K562 (cell line): ENCODE measurements at regions not wholly inside any gene's neighbourhood (a gene's known extent, or its start where the extent isn't known, plus 50 kb on each side); places are given as distances from the start of the nearest gene placed in this dataset.

Experiments
- ATAC-seq: fragments of 200-7000 bp; cut with Tn5 transposase; 3 replicates; pipeline ENCODE4 v1.9.1; 2020; ENCODE audit warnings: moderate library complexity
- BruUV-seq: library from RNA; stranded (reverse); fragments of 400-500 nt; replicated peaks from 2 replicates; lab custom pipeline; 2021; lab: Mats Ljungman, UMichigan
- CTCF ChIA-PET: fragments of 300-600 bp; formaldehyde crosslinking; extraction: SDS; loops from one replicate; lab custom pipeline; 2021; ENCODE audit warnings: low intra/inter-chr PET ratio; lab: Yijun Ruan, JAX
- POLR2A ChIA-PET: fragments of 300-600, 350-650 bp; sonication (Branson Sonifier 250); formaldehyde crosslinking; extraction: SDS; loops from one replicate; lab custom pipeline; 2021; ENCODE audit warnings: antibody characterized with exemption, inconsistent platforms; lab: Yijun Ruan, JAX
- DNase-seq, 4 experiments: peaks; one replicate each; pipeline versions ENCODE4 v3.0.0 to v3.0.0-alpha.2; 2011 to 2018; ENCODE audit warnings: low spot score in 3 of 4, mixed read lengths in 3 of 4; ENCODE audit errors: extremely low read depth in 1 of 4
- FAIRE-seq: peaks from 2 replicates; lab custom pipeline; 2011; peaks lifted over from hg19 to GRCh38; lab: Jason Lieb, UNC
- H2AFZ ChIP-seq: 2 replicates; pipeline ENCODE4 v1.6.0; 2011; ENCODE audit warnings: low read depth, low read length, control low read depth, inconsistent platforms
- H3K27ac ChIP-seq: fragments of 200-600 bp; 3 replicates; pipeline ENCODE4 v1.8.0; 2011; ENCODE audit warnings: low read depth, mild to moderate bottlenecking, control low read depth, inconsistent platforms, low read length, moderate library complexity, mixed read lengths; ENCODE audit errors: extremely low read depth
- H3K27me3 ChIP-seq, 2 experiments: fragments of 300-600 bp in 1 of 2; 2 replicates in 1 of 2; 3 replicates in 1 of 2; pipeline versions ENCODE4 v1.6.0 to v1.8.0; 2011; ENCODE audit warnings: inconsistent platforms in 2 of 2, low read length in 2 of 2, mild to moderate bottlenecking in 1 of 2, mixed read lengths in 1 of 2, moderate library complexity in 1 of 2; ENCODE audit not compliant: control insufficient read depth in 2 of 2, insufficient read depth in 2 of 2
- H3K36me3 ChIP-seq: fragments of 300-600 bp; 3 replicates; pipeline ENCODE4 v1.8.0; 2011; ENCODE audit warnings: mild to moderate bottlenecking, low read length, inconsistent platforms; ENCODE audit not compliant: control insufficient read depth, insufficient read depth
- H3K4me1 ChIP-seq, 2 experiments: fragments of 200-600 bp in 1 of 2; replicated peaks in 1 of 2; 2 replicates in 1 of 2; 3 replicates in 1 of 2; pipeline versions ENCODE4 v1.5.1 to v1.8.0; 2011; ENCODE audit warnings: inconsistent platforms in 2 of 2, low read length in 2 of 2, mild to moderate bottlenecking in 1 of 2, mixed read lengths in 1 of 2, moderate library complexity in 1 of 2; ENCODE audit not compliant: control insufficient read depth in 2 of 2, insufficient read depth in 2 of 2
- H3K4me2 ChIP-seq: 2 replicates; pipeline ENCODE4 v1.6.1; 2011; ENCODE audit warnings: low read length, control low read depth, inconsistent platforms, mixed read lengths; ENCODE audit not compliant: insufficient read depth
- H3K4me3 ChIP-seq: fragments of 200-600 bp; sonication (generic), shearing (Covaris generic); 2 replicates; pipeline ENCODE4 v1.5.1; 2016; ENCODE audit warnings: control low read depth, inconsistent platforms
- H3K79me2 ChIP-seq: fragments of 200-600 bp; 3 replicates; pipeline ENCODE4 v1.8.0; 2011; ENCODE audit warnings: low read length, inconsistent platforms; ENCODE audit not compliant: control insufficient read depth, insufficient read depth
- H3K9ac ChIP-seq, 2 experiments: 2 replicates each; pipeline versions ENCODE4 v1.6.0 to v1.6.1; 2011; ENCODE audit warnings: low read depth in 2 of 2, low read length in 2 of 2, control low read depth in 1 of 2, inconsistent platforms in 1 of 2, mild to moderate bottlenecking in 1 of 2, mixed read lengths in 1 of 2; ENCODE audit not compliant: insufficient read depth in 1 of 2
- H3K9me1 ChIP-seq: one replicate; pipeline ENCODE4 v1.6.0; 2011; ENCODE audit warnings: inconsistent platforms, mild to moderate bottlenecking, low read length, moderate library complexity; ENCODE audit not compliant: control insufficient read depth, insufficient read depth
- H3K9me3 ChIP-seq: replicated peaks from 2 replicates; pipeline ENCODE4 v1.5.1; 2011; ENCODE audit warnings: low read depth, low read length, inconsistent platforms; ENCODE audit not compliant: control insufficient read depth, insufficient read depth
- H4K20me1 ChIP-seq: replicated peaks from 2 replicates; pipeline ENCODE4 v1.6.1; 2011; ENCODE audit warnings: low read length, inconsistent platforms, mixed read lengths; ENCODE audit not compliant: control insufficient read depth, insufficient read depth
- KAT2B ChIP-seq: IDR thresholded peaks from one replicate; pipeline ENCODE4 v1.6.1; 2012; ENCODE audit warnings: low read depth, mild to moderate bottlenecking, control low read depth, inconsistent platforms, low read length, moderate library complexity
- LCOR ChIP-seq: sonication (generic); formaldehyde crosslinking; IDR thresholded peaks from 2 replicates; pipeline ENCODE4 v1.8.0; 2022; ENCODE audit warnings: mild to moderate bottlenecking, missing genetic modification reagents
- NCOA4 ChIP-seq: fragments of 450-650 bp; IDR thresholded peaks from 2 replicates; pipeline ENCODE4 v1.6.1; 2018; ENCODE audit warnings: mild to moderate bottlenecking; ENCODE audit not compliant: partially characterized antibody
- PCBP2 ChIP-seq: fragments of 200-400 bp; formaldehyde crosslinking; IDR thresholded peaks from 2 replicates; pipeline ENCODE4 v1.6.1; 2018; ENCODE audit warnings: low read length, low read depth, mild to moderate bottlenecking, moderate library complexity; ENCODE audit not compliant: poor library complexity, severe bottlenecking
- POLR3A ChIP-seq: IDR thresholded peaks from 2 replicates; pipeline ENCODE4 v1.6.1; 2011; ENCODE audit warnings: borderline replicate concordance, mild to moderate bottlenecking, moderate library complexity; ENCODE audit not compliant: insufficient read length, insufficient read depth; ENCODE audit errors: extremely low read depth
- POLR3G ChIP-seq: IDR thresholded peaks from 2 replicates; pipeline ENCODE4 v1.6.1; 2011; ENCODE audit not compliant: insufficient read length, insufficient replicate concordance; ENCODE audit errors: extremely low read depth
- RCOR1 ChIP-seq, 2 experiments: IDR thresholded peaks; 2 replicates each; pipeline ENCODE4 v1.6.1; 2012; ENCODE audit warnings: low read depth in 2 of 2, low read length in 2 of 2, borderline replicate concordance in 1 of 2, improper control_type of control experiment in 1 of 2
- SP1 ChIP-seq: sonication (generic); formaldehyde crosslinking; IDR thresholded peaks from 2 replicates; pipeline ENCODE4 v1.8.1; 2022; ENCODE audit warnings: mild to moderate bottlenecking, missing genetic modification reagents
- ZNF232 ChIP-seq: sonication (generic); formaldehyde crosslinking; IDR thresholded peaks from 2 replicates; pipeline ENCODE4 v1.8.0; 2022; ENCODE audit warnings: mild to moderate bottlenecking, missing genetic modification reagents
- ZNF696 ChIP-seq: fragments of 250-450 bp; sonication (Bioruptor Pico); conservative IDR thresholded peaks from 2 replicates; pipeline ENCODE4 v1.4.0; 2020; ENCODE audit warnings: mild to moderate bottlenecking, moderate library complexity
- WGBS: fragments of 100-300 bp; shearing (Covaris generic); methylation state at CpG from one replicate; pipeline ENCODE4 v1.1.6; 2016; ENCODE audit warnings: low coverage, mixed read lengths; ENCODE audit not compliant: insufficient coverage; ENCODE audit errors: missing lambda C conversion rate; 5-methylcytosine and 5-hydroxymethylcytosine counted together
- in situ Hi-C: fragments of 300-500 bp; cut with MboI; formaldehyde crosslinking; loops from 4 replicates; pipeline ENCODE4 v1.15.0; 2018; ENCODE audit warnings: inconsistent platforms, mixed read lengths
- intact Hi-C: fragments of 100-400 bp; cut with micrococcal nuclease; formaldehyde crosslinking; loops from 2 replicates; pipeline ENCODE4 v1.14.2; 2022
- TF ChIP-seq, protein P1 (sequence below): fragments of 450-650 bp; IDR thresholded peaks from 2 replicates; pipeline ENCODE4 v1.7.0; 2016; ENCODE audit warnings: borderline replicate concordance

DNA sequence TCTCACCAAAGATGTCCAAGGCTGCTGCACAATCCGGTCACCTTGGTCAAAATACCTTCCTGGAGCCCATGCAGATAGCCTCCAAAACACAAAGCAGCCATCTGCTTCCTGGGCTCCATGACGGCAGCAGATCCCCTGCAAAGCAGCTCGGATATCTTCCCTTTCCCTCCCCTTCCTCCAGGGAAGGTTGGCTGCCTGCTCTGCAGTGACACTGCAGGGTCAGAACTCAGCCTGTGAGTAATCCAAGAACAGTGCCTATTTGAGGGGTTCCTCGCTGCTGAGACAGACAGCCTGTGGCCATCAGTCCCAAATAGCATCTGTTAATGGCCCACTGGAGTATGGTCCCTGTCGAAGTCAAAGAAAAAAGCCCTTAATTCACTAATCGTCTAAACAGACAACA, 270.8 kb downstream of the PREX1 start:
- no peaks in the 10 kb centered on the region for H3K36me3 ChIP-seq
- no peak overlapping the region for H2AFZ ChIP-seq
- 0% methylated on average over 6 of the region's 6 CpGs for WGBS
- H3K27me3 ChIP-seq = peaks cover 8 to 16% of the 10 kb centered on the region in 2 experiments; a peak in 3 of 5 replicates
- H3K9me3 ChIP-seq = no peaks in the 10 kb centered on the region
- H3K79me2 ChIP-seq = no peaks in the 10 kb centered on the region
- no peak overlapping the region for H3K9ac ChIP-seq
- no peaks in the 10 kb centered on the region for H3K4me1 ChIP-seq
- TF ChIP-seq ZNF232 (CRISPR knock-in tag) = no peak
- no peak for TF ChIP-seq RCOR1 (IDR thresholded peaks at IDR 0.05; ENCODE audit: borderline replicate concordance in 1 of 2, low read depth in 2 of 2, low read length in 2 of 2)
- TF ChIP-seq NCOA4 = no peak
- no peak for TF ChIP-seq KAT2B
- TF ChIP-seq LCOR (CRISPR knock-in tag) = no peak
- TF ChIP-seq POLR3A = no peak
- no peak for TF ChIP-seq POLR3G
- H4K20me1 ChIP-seq = peaks cover 7% of the 10 kb centered on the region; the same call in 1 of the 2 replicates
- ATAC-seq (no peak), DNase-seq (no peak), FAIRE-seq (no peak)
- ChIA-PET CTCF (no interaction called here), POLR2A (no interaction called here)
- BruUV-seq = no TSS peak
- intact Hi-C loops (no loop called here), in situ Hi-C loops (no loop called here)
- H3K4me3 ChIP-seq = no peak overlapping the region
- H3K4me2 ChIP-seq = no peak overlapping the region
- no peak overlapping the region for H3K27ac ChIP-seq
- H3K9me1 ChIP-seq = no peaks in the 10 kb centered on the region

DNA sequence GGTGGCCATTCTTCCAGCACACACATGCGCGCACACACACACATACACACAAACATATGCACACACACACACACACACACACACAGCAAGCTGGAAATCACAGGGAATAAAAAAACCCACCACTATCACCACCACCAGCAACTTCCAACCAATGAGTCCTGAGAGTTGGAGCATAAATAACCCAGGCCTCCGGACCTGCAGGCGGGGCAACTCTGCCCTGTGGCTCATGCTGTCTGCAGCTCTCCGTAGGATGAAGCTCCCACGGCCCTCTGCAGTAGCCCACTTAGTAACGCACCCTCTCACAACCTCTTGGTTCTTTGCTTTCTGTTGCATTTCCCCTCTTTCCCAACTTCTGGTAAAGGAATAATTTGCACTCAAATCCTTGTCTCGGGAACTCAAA, 275.2 kb downstream of the PREX1 start:
- H2AFZ ChIP-seq = no peak overlapping the region
- H3K27me3 ChIP-seq = peaks cover 11 to 43% of the 10 kb centered on the region in 2 experiments; a peak in 3 of 5 replicates
- CTCF ChIA-PET = no interaction called here
- no peak for DNase-seq
- H3K9me1 ChIP-seq = no peaks in the 10 kb centered on the region
- WGBS = under 1% methylated on average over 8 of the region's 8 CpGs
- no TSS peak for BruUV-seq
- no peak for ATAC-seq
- in situ Hi-C loops (no loop called here), intact Hi-C loops (no loop called here)
- FAIRE-seq = no peak
- H3K4me2 ChIP-seq = no peak overlapping the region
- no peaks in the 10 kb centered on the region for H3K79me2 ChIP-seq
- H3K36me3 ChIP-seq = no peaks in the 10 kb centered on the region
- no peak overlapping the region for H3K4me3 ChIP-seq
- H4K20me1 ChIP-seq = 0 out of 2 replicates have a peak, but pooled peaks cover 4% of the 10 kb centered on the region
- POLR2A ChIA-PET = no interaction called here
- no peaks in the 10 kb centered on the region for H3K9me3 ChIP-seq
- no peak overlapping the region for H3K9ac ChIP-seq
- no peak overlapping the region for H3K27ac ChIP-seq
- no peaks in the 10 kb centered on the region for H3K4me1 ChIP-seq
- TF ChIP-seq, protein P1, sequence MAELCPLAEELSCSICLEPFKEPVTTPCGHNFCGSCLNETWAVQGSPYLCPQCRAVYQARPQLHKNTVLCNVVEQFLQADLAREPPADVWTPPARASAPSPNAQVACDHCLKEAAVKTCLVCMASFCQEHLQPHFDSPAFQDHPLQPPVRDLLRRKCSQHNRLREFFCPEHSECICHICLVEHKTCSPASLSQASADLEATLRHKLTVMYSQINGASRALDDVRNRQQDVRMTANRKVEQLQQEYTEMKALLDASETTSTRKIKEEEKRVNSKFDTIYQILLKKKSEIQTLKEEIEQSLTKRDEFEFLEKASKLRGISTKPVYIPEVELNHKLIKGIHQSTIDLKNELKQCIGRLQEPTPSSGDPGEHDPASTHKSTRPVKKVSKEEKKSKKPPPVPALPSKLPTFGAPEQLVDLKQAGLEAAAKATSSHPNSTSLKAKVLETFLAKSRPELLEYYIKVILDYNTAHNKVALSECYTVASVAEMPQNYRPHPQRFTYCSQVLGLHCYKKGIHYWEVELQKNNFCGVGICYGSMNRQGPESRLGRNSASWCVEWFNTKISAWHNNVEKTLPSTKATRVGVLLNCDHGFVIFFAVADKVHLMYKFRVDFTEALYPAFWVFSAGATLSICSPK = no peak
- TF ChIP-seq SP1 (CRISPR knock-in tag) = no peak
- no peak for TF ChIP-seq ZNF696 (CRISPR knock-in tag)
- TF ChIP-seq PCBP2 = no peak
